ENCODE measurements at regions not wholly inside any gene's neighbourhood (a gene's known extent, or its start where the extent isn't known, plus 50 kb on each side); places are given as distances from the start of the nearest gene placed in this dataset.
"Not testable (repeated sequence)": the region's sequence is repeated elsewhere in the genome, so short reads cannot be mapped to it uniquely, and the experiment has no call there.

DNA sequence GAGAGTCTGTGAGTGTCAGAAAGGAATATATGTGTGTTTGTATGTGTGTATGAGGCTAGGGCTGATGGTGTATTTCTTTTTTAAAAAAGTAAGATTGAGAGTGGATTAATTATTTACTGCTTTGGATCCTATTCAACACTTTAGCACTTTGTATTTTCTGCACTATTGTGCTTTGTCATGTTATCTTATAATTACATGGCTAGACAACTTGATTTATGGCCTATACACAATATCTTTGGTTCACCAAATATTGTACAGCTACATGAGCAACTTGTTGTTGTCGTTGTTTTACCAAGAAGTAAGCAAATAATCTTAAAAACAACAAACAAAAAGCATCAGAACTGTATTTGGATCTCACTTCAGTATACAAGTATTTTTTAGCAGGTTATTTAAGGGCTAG, 84.6 kb upstream of the TBX18 start:
- no peaks in the 10 kb centered on the region for H3K36me3 ChIP-seq (ENCODE audit: control insufficient read depth in 5 of 5, insufficient read depth in 5 of 5, low read length in 5 of 5)
- H3K27me3 ChIP-seq (ENCODE audit: control insufficient read depth in 5 of 5, insufficient read depth in 4 of 5, low read length in 5 of 5), result no peaks in the 10 kb centered on the region
- H3K27ac ChIP-seq (ENCODE audit: low read depth, low read length), result no peak overlapping the region
- H3K9me3 ChIP-seq (ENCODE audit: control insufficient read depth in 5 of 5, low read length in 5 of 5), result no peaks in the 10 kb centered on the region
- no peak overlapping the region for H3K4me3 ChIP-seq (ENCODE audit: low read depth in 1 of 5, low read length in 5 of 5)
- no peak overlapping the region for H3K9ac ChIP-seq (ENCODE audit: low read length in 5 of 5)
- peaks cover 0 to 6% (median 0%) of the 10 kb centered on the region in 5 donors for H3K4me1 ChIP-seq (ENCODE audit: control insufficient read depth in 5 of 5, insufficient read depth in 5 of 5, low read length in 5 of 5)

DNA sequence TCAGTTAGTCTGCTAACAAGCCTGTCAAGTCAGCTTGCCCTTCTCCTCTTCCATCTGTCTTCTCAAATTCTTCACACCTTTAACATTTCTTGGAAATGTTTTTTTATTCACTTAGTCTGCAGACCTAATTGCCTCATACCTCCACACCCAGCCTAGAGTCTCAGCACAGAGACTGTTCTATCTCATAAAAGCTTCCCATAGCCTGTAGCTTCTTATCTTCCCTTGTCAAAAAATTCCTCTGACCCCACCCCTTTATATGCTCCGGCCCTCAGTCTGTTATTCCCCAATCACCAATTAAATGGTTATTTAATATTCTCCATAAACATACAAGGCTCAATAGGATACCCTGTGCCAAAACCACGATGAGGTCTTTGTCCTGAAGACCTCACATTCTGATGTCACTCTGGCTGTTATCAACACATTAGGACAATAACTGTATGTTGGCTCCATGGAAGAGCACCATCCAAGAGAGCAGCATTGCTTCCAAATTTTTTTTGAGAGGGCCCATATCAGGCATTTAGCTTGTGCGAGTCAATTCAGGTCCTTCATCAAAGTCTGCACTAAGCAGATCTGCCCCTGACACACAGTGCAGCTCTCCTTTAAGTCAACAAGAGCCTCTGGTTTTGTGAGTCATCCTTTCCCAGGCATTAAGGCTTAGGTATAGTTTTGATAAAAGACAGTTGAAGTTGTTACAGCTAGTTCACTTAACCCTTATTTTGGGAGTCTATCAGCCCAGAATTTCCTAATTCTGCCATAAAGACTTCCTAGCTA, 83.2 kb upstream of the TBX18 start:
- Histone ChIP-seq H3K4me3 (ENCODE audit: low read depth in 1 of 5, low read length in 5 of 5) (no peak overlapping the region), H3K27ac (ENCODE audit: low read depth, low read length) (no peak overlapping the region), H3K9ac (ENCODE audit: low read length in 5 of 5) (no peak overlapping the region), H3K4me1 (ENCODE audit: control insufficient read depth in 5 of 5, insufficient read depth in 5 of 5, low read length in 5 of 5) (no peaks in the 10 kb centered on the region), H3K27me3 (ENCODE audit: control insufficient read depth in 5 of 5, insufficient read depth in 4 of 5, low read length in 5 of 5) (no peaks in the 10 kb centered on the region), H3K9me3 (ENCODE audit: control insufficient read depth in 5 of 5, low read length in 5 of 5) (no peaks in the 10 kb centered on the region), H3K36me3 (ENCODE audit: control insufficient read depth in 5 of 5, insufficient read depth in 5 of 5, low read length in 5 of 5) (no peaks in the 10 kb centered on the region)

DNA sequence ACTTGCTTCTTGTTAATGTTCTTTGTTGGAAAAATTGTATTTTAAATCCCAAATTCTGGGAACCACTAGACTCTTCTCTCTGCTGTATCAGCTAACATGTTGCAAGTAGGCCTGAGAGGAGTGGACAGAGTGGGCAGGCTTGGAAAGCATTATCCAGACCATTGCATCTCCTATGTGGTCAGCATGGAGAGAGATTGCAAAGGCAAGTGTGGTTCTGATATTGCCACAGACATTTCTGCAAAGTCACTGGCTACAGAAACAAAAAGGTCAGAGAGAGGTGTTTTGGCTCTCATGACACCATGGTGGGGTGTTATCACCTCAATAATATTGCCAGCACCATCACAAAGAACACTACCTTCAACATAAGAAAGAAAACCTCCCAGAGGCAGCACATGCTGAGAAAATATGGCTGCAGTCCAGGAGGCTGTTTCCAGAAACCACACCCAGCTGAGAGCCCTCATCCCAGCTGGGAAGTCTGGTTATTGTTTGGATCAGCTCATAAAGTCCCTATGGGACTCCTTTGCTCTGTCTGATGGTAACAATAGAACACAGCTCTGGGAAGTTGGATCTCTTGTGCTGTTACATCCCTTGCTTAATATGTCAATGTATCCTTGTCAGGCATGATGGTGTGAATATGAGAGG, 78.2 kb upstream of the TBX18 start:
- Histone ChIP-seq H3K9me3 (ENCODE audit: control insufficient read depth in 5 of 5, low read length in 5 of 5) (no peaks in the 10 kb centered on the region), H3K27ac (ENCODE audit: low read depth, low read length) (no peak overlapping the region), H3K27me3 (ENCODE audit: control insufficient read depth in 5 of 5, insufficient read depth in 4 of 5, low read length in 5 of 5) (no peaks in the 10 kb centered on the region), H3K4me3 (ENCODE audit: low read depth in 1 of 5, low read length in 5 of 5) (no peak overlapping the region), H3K9ac (ENCODE audit: low read length in 5 of 5) (no peak overlapping the region), H3K36me3 (ENCODE audit: control insufficient read depth in 5 of 5, insufficient read depth in 5 of 5, low read length in 5 of 5) (no peaks in the 10 kb centered on the region), H3K4me1 (ENCODE audit: control insufficient read depth in 5 of 5, insufficient read depth in 5 of 5, low read length in 5 of 5) (no peaks in the 10 kb centered on the region)

DNA sequence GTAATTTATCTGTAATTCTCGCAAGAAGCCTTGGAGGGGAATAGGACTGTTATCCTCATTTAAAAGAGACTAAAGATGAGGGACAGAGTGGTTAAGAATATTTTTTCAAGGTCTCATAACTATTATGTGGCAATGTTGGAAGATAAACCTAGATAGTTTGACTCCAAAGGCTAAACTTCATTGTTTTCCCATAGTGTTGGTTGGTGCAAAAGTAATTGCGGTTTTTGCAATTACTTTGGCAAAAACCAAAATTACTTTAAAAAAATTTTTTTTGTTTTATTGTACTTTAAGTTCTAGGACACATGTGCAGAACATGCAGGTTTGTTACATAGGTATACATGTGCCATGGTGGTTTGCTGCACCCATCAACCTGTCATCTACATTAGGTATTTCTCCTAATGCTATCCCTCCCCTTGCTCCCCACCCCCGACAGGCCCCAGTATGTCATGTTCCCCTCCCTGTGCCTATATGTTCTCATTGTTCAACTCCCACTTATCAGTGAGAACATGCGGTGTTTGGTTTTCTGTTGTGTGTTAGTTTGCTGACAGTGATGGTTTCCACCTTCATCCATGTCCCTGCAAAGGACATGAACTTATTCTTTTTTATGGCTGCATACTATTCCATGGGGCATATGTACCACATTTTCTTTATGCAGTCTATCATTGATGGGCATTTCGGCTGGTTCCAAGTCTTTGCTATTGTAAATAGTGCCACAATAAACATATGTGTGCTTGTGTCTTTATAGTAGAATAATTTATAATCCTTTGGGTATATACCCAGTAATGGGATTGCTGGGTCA, 72.9 kb upstream of the TBX18 start:
- not testable (repeated sequence) for H3K4me1 ChIP-seq (ENCODE audit: control insufficient read depth in 5 of 5, insufficient read depth in 5 of 5, low read length in 5 of 5); H3K27ac ChIP-seq (ENCODE audit: low read depth, low read length); H3K9me3 ChIP-seq (ENCODE audit: control insufficient read depth in 5 of 5, low read length in 5 of 5); H3K9ac ChIP-seq (ENCODE audit: low read length in 5 of 5); H3K27me3 ChIP-seq (ENCODE audit: control insufficient read depth in 5 of 5, insufficient read depth in 4 of 5, low read length in 5 of 5); H3K36me3 ChIP-seq (ENCODE audit: control insufficient read depth in 5 of 5, insufficient read depth in 5 of 5, low read length in 5 of 5); H3K4me3 ChIP-seq (ENCODE audit: low read depth in 1 of 5, low read length in 5 of 5)

DNA sequence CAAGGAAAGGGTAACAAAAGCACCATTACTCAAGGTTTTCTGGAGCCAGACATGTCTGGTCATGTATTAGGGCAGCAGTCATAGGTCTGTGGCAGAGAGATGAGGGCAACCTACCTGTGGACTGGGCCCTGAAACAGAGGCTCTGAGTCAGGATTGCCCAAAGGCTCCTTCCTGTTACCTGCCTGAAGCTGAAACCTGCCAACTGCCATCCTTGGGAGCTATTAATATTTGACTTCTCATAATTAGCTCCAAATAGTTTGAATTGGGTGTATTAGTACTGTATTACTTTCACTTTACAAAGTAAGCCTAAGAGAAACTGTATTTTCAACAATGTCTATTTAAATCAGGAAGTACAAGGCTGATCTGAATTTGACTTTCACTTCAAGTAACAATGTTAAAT, 72.0 kb upstream of the TBX18 start:
- Histone ChIP-seq H3K4me3 (ENCODE audit: low read depth in 1 of 5, low read length in 5 of 5) (no peak overlapping the region), H3K9ac (ENCODE audit: low read length in 5 of 5) (no peak overlapping the region), H3K36me3 (ENCODE audit: control insufficient read depth in 5 of 5, insufficient read depth in 5 of 5, low read length in 5 of 5) (no peaks in the 10 kb centered on the region), H3K4me1 (ENCODE audit: control insufficient read depth in 5 of 5, insufficient read depth in 5 of 5, low read length in 5 of 5) (no peaks in the 10 kb centered on the region), H3K27me3 (ENCODE audit: control insufficient read depth in 5 of 5, insufficient read depth in 4 of 5, low read length in 5 of 5) (no peaks in the 10 kb centered on the region), H3K27ac (ENCODE audit: low read depth, low read length) (no peak overlapping the region), H3K9me3 (ENCODE audit: control insufficient read depth in 5 of 5, low read length in 5 of 5) (peaks cover 0 to 4% (median 0%) of the 10 kb centered on the region in 5 donors)

DNA sequence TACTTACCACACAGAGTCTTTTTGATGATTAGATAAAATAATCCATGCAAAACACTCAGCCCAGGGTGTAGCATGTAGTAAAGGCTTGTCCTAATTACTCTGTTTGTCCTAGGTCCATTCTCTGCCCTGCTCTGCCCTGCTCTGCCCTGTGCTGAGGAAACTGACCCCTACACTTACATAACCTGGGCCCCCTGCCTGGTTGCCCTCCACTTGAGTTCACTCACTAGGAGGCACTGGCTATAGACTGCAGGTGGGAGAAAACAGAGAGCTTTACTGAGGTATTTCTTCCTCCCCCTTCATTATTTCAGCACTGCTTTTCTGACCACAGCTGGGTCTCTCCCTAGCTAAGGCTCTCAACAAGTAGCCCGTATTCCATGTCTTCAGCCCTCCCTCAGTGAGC, 70.9 kb upstream of the TBX18 start:
- H3K27ac ChIP-seq (ENCODE audit: low read depth, low read length), result no peak overlapping the region
- no peaks in the 10 kb centered on the region for H3K4me1 ChIP-seq (ENCODE audit: control insufficient read depth in 5 of 5, insufficient read depth in 5 of 5, low read length in 5 of 5)
- H3K27me3 ChIP-seq (ENCODE audit: control insufficient read depth in 5 of 5, insufficient read depth in 4 of 5, low read length in 5 of 5), result no peaks in the 10 kb centered on the region
- H3K4me3 ChIP-seq (ENCODE audit: low read depth in 1 of 5, low read length in 5 of 5), result no peak overlapping the region
- H3K9me3 ChIP-seq (ENCODE audit: control insufficient read depth in 5 of 5, low read length in 5 of 5), result peaks cover 0 to 4% (median 0%) of the 10 kb centered on the region in 5 donors
- no peak overlapping the region for H3K9ac ChIP-seq (ENCODE audit: low read length in 5 of 5)
- no peaks in the 10 kb centered on the region for H3K36me3 ChIP-seq (ENCODE audit: control insufficient read depth in 5 of 5, insufficient read depth in 5 of 5, low read length in 5 of 5)

DNA sequence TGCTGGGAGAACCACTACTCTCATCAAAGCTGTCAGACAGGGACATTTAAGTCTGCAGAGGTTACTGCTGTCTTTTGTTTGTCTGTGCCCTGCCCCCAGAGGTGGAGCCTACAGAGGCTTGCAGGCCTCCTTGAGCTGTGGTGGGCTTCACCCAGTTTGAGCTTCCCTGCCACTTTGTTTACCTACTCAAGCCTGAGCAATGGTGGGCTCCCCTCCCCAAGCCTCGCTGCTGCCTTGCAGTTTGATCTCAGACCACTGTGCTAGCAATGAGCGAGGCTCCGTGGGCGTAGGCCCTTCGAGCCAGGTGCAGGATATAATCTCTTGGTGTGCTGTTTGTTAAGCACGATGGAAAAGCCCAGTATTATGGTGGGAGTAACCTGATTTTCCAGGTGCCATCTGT, 67.5 kb upstream of the TBX18 start:
- H3K4me1 ChIP-seq (ENCODE audit: control insufficient read depth in 5 of 5, insufficient read depth in 5 of 5, low read length in 5 of 5); H3K9ac ChIP-seq (ENCODE audit: low read length in 5 of 5); H3K27ac ChIP-seq (ENCODE audit: low read depth, low read length); H3K36me3 ChIP-seq (ENCODE audit: control insufficient read depth in 5 of 5, insufficient read depth in 5 of 5, low read length in 5 of 5); H3K9me3 ChIP-seq (ENCODE audit: control insufficient read depth in 5 of 5, low read length in 5 of 5); H3K27me3 ChIP-seq (ENCODE audit: control insufficient read depth in 5 of 5, insufficient read depth in 4 of 5, low read length in 5 of 5); H3K4me3 ChIP-seq (ENCODE audit: low read depth in 1 of 5, low read length in 5 of 5): not testable (repeated sequence)

DNA sequence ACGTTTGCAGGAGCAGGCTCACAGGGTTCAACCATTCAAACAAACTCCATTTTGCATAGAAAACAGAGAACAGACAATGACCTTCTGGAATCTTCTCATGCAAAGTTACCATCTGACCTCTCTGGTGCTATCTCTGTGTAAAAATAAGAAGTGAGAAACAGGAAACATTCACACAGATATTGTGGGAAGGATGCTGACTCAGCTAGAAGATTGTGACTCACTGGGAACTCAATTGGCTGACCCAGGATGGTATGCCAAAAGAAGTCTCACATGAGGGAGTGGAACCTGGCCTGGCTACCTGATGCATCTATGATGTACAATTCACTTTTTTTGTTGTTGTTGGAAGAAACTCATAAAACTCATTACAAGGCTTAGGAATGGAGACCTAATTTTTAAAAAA, 61.1 kb upstream of the TBX18 start:
- H3K4me1 ChIP-seq (ENCODE audit: control insufficient read depth in 5 of 5, insufficient read depth in 5 of 5, low read length in 5 of 5), result no peaks in the 10 kb centered on the region
- no peaks in the 10 kb centered on the region for H3K9me3 ChIP-seq (ENCODE audit: control insufficient read depth in 5 of 5, low read length in 5 of 5)
- no peaks in the 10 kb centered on the region for H3K27me3 ChIP-seq (ENCODE audit: control insufficient read depth in 5 of 5, insufficient read depth in 4 of 5, low read length in 5 of 5)
- H3K36me3 ChIP-seq (ENCODE audit: control insufficient read depth in 5 of 5, insufficient read depth in 5 of 5, low read length in 5 of 5), result no peaks in the 10 kb centered on the region
- H3K27ac ChIP-seq (ENCODE audit: low read depth, low read length), result no peak overlapping the region
- no peak overlapping the region for H3K4me3 ChIP-seq (ENCODE audit: low read depth in 1 of 5, low read length in 5 of 5)
- H3K9ac ChIP-seq (ENCODE audit: low read length in 5 of 5), result no peak overlapping the region

DNA sequence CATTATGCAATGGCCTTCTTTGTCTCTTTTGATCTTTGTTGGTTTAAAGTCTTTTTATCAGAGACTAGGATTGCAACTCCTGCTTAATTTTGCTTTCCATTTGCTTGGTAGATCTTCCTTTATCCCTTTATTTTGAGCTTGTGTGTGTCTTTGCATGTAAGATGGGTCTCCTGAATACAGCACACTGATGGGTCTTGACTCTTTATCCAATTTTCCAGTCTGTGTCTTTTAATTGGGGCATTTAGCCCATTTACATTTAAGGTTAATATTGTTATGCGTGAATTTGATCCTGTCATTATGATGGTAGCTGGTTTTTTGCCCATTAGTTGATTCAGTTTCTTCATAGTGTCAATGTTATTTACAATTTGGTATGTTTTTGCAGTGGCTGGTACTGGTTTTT, 56.9 kb upstream of the TBX18 start:
- not testable (repeated sequence) for H3K9ac ChIP-seq (ENCODE audit: low read length in 5 of 5); H3K36me3 ChIP-seq (ENCODE audit: control insufficient read depth in 5 of 5, insufficient read depth in 5 of 5, low read length in 5 of 5)

DNA sequence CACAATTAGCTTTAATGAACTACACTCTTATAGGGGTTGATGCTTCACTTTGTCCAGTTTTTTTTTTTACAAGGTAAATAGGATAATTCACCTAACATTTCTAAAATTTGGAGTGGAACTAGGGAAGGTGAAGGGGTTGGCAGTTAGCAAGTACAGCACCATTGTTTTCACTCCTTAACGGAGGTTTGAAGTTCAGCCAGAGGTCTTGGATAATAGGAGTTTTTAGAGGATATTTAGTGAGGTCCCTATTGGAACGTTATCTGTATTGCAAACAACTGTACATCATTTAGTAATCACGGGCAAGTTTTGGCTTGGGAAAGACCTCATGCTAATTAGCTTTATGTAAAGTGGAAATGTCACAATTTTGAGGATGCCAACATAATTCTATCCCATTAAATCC, 52.3 kb upstream of the TBX18 start:
- H3K27me3 ChIP-seq (ENCODE audit: control insufficient read depth in 5 of 5, insufficient read depth in 4 of 5, low read length in 5 of 5), result no peaks in the 10 kb centered on the region
- H3K4me3 ChIP-seq (ENCODE audit: low read depth in 1 of 5, low read length in 5 of 5), result no peak overlapping the region
- no peaks in the 10 kb centered on the region for H3K36me3 ChIP-seq (ENCODE audit: control insufficient read depth in 5 of 5, insufficient read depth in 5 of 5, low read length in 5 of 5)
- no peaks in the 10 kb centered on the region for H3K4me1 ChIP-seq (ENCODE audit: control insufficient read depth in 5 of 5, insufficient read depth in 5 of 5, low read length in 5 of 5)
- no peak overlapping the region for H3K27ac ChIP-seq (ENCODE audit: low read depth, low read length)
- H3K9ac ChIP-seq (ENCODE audit: low read length in 5 of 5), result no peak overlapping the region
- H3K9me3 ChIP-seq (ENCODE audit: control insufficient read depth in 5 of 5, low read length in 5 of 5), result no peaks in the 10 kb centered on the region

More for the DNA sequence above, 56.9 kb upstream of the TBX18 start:
- H3K27me3 ChIP-seq (ENCODE audit: control insufficient read depth in 5 of 5, insufficient read depth in 4 of 5, low read length in 5 of 5); H3K4me3 ChIP-seq (ENCODE audit: low read depth in 1 of 5, low read length in 5 of 5); H3K27ac ChIP-seq (ENCODE audit: low read depth, low read length); H3K9me3 ChIP-seq (ENCODE audit: control insufficient read depth in 5 of 5, low read length in 5 of 5); H3K4me1 ChIP-seq (ENCODE audit: control insufficient read depth in 5 of 5, insufficient read depth in 5 of 5, low read length in 5 of 5): not testable (repeated sequence)

Data from subcutaneous abdominal adipose tissue (tissue), 5 donors.